Activated gamma-delta T cell (primary cell): ENCODE measurements at regions not wholly inside any gene's neighbourhood (a gene's known extent, or its start where the extent isn't known, plus 50 kb on each side); places are given as distances from the start of the nearest gene placed in this dataset.
"Not testable (repeated sequence)": the region's sequence is repeated elsewhere in the genome, so short reads cannot be mapped to it uniquely, and the experiment has no call there.

Experiments
- DNase-seq: peaks from one replicate; lab custom pipeline; 2025; lab: John Stamatoyannopoulos, UW

DNA sequence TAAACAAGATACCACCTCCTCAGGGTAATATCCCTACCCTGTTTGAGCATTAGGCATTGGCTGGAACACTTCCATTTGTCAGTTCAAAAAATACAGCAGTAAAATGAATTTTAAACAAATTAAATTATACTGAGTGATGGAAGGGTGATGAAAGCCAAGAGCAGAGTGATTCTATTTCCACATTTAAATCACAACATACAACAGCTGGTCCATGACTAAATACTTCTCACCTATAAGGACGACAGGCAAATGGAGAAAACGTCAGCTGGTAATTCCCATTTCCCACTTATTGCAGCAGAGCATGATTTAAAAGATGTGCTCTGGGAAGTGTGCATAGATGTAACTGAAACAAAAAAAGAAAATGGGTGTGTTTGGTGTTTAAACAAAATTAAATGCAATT is 543.6 kb upstream of the DAB2 start:
- DNase-seq, result no peak

DNA sequence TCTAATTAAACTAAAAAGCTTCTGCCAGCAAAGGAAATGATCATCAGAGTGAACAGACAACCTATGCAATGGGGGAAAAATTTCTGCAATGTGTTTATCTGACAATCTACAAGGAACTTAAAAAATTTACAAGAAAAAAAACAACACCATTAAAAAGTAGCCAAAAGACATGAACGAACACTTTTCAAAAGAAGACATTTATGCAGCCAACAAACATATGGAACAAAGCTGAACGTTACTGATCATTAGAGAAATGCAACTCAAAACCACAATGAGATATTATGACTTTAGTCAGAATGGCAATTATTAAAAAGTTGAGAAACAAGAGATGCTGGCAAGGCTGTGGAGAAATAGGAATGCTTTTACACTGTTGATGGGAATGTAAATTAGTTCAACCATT is 530.4 kb upstream of the DAB2 start:
- DNase-seq, result no peak

DNA sequence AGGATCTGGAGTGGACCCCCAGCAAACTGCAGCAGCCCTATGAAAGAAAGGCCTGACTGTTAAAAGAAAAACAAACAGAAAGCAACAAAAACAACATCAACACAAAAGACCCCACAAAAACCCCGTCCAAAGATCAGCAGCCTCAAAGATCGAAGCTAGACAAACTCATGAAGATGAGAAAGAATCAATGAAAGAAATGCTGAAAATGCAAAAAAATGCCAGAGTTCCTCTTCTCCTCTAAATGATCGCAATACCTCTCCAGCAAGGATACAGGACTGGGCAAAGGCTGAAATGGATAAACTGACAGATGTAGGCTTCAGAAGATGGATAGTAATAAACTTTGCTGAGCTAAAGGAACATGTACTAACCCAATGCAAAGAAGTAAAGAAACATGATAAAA is 526.3 kb upstream of the DAB2 start:
- DNase-seq, result no peak

DNA sequence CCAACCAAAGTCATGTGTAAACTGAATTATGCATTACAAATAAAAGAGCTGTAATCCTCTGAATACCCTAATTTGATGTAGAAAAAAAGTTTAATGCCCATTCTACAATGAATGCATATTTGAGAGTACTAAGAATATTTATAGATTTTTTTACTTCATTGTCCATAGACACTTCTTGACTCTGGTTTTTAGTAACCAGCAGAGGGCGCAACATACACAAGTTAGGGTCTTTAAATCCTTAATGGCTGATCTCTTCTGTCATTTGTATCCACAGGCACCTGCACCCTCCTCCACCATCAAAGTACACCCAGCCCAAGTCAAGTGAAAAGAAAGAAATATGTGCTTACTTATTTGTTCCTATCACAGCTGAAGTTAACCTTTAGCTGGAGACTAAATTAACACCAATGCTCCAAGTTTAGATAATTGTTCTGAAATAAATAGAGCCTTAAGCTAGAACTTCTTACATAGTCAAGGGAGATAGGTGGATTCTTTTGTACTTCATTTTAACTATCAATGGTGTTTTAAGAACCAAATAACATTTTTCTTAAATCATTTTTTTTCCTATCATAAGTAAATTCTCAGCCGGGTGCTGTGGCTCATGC is 524.2 kb upstream of the DAB2 start:
- DNase-seq, result no peak

DNA sequence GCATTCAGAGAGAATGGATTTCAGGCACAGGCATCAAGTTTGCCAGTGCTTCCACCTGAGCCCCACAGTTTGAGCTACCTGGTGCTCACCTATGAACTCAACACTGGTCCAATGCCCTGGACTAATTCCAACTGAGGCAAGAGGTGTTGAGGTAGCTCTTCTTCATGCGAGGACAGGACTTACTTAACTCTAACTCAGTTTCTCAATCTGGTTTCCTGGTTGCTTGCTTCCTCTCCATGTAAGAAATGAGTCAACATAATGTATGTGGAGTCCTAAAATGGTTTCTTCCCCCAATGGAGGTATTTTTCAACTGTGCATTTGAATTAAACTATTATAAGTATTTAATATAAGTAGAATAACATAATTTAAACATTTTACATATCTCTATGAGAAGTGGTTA is 523.6 kb upstream of the DAB2 start:
- no peak for DNase-seq

DNA sequence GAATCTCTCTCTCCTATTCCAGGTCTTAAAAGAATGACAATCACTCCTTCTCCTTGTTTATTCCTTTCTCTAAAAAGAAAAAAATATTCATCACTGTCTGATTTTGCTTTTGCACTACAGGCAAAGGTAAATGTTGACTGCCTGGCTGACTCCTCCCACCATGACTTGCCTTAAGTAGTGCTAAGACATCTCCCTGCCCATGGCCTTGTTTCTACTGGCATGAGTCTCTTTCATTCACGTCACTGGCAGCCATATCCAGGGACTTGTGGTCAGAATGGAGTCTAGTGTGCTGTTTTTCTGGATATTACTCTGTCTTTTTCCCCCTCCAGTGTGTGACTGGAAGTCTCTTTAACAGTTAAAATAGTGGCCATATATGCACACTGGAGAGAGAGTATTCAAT is 522.9 kb upstream of the DAB2 start:
- no peak for DNase-seq

DNA sequence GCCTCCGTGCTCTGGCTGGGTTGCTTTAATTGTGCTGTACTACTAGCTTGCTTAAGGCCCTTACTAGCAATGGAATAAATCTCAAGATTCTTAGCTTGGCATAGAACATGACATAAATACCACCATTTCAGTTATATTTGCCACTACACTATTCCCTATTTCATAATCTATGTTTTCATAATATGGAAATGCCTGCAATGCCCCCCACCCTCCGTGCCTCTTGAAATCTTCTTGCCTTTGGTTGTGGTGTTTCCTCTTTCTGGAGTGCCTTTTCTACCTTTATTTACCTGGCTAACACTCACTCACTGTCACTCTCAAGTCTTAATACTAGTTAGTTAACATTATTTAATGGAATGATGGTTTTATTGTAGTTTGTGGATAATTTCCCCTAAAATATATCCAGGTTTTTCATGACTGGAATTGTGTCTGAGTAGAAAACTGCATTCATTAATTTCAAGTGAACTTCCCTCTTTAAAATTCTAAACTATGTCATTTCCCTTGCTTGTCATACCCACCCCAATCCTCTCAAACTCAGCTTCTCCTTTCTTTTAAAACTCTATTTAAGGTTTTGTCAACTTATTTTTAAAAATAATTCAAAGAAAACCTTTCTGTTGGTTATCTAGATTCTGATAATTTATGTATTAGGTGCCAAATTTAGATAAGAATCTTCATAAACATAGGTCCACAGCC is 521.7 kb upstream of the DAB2 start:
- no peak for DNase-seq

DNA sequence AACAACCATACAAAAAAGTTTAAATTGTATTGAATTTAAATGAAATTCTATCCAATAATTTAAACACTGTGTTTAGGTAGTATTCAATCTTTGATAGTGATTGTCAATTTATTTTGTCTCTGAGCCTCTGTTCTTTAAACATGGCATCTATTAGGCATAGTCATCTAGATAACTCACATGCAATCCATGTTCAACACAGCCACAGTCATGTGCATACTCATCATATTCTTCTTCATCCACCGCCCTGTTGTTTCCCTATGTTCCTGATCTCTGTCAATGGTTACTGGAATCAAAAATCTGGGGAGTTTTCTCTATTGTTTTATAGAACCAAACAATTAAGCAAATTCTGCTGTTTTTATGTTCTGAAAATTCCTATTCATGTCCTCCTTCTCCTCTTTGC is 521.1 kb upstream of the DAB2 start:
- DNase-seq, result no peak

DNA sequence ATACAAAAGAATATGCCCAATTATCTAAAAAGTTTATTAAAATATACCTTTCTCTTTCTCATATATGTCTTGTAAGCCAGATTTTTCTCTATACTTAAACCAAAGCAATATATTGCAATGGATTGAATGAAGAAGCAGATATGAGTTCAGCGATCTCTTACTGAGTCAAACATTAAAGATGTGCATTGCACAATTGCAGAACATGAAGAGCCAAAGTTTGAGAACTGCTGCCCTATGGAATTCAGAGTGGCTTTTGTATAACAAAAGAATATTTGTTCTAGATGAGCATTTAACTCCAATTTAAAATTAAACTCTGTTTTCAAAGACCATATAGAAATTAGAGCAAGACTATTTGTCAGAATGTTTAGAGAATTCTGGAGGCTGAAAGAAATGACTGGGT is 519.0 kb upstream of the DAB2 start:
- no peak for DNase-seq

DNA sequence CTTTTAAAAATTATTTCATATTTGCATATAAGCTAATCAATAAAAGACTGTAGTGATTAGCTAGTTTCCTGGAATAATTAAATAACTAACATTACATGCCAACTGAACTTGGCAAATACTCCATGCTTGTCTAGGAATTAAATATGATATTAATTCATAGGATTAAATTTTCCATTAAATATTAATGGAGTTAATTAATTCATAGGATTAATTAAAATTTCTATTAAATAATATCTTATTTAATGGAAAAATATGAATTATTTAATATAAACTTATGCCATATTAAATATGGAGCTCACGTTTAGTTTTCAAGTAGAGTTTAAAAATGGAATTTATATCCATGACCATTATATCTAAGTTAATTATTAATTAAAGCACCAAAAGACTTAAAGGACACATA is 517.8 kb upstream of the DAB2 start:
- no peak for DNase-seq

DNA sequence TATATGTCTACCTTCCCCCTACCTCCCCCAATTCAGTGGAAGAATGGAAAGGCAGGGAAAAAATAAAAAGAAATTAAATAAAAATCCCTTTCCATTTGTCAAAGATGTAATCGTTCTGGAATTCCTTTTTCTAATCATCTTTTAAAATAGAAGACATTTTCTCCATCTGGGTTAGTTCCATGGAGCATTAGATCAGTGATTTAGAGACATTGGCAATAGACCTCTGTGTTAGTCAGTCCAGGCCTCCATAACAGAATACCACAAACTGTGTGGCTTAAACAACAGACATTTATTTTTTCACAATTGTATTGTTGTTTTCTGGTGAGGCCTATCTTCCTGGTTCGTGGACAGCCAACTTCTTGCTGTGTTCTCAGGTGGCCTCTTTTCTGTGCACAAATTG is 516.6 kb upstream of the DAB2 start:
- no peak for DNase-seq

DNA sequence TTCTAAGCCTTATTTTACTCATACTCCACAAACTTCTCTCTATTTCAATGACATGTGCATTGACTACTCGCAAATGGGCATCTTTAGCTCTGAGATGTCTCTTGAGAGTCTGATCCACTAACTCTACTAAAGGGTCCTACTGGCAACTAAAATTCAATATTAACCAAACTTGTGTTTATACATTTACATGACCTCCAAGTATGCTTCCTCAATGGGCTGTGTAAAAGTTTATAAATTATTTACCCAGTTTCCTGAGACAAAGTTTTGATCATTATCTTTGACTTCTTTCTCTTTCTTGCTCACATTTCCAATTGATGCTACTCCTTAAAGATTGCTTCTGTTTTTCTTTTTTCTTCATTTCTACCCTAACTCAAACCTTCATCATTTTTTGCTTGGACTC is 510.1 kb upstream of the DAB2 start:
- no peak for DNase-seq

DNA sequence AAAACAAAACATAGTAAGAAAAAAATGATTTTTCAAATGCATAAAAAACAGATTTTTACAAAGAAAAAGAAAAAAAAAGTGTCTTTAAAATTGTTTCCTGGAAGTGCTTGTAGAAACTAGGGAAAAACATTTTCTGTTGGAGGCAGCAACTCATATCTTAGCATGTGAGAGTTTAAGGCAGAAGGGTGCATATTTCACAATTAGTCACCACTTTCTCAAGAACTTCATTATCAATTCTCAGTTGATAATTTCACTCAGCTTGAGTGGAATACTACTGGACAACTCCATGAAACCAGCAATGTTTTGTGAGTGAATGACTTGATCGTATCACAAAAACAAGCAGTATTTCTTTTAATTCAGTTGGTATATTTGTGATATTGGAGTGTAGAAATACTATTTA is 508.3 kb upstream of the DAB2 start:
- no peak for DNase-seq

DNA sequence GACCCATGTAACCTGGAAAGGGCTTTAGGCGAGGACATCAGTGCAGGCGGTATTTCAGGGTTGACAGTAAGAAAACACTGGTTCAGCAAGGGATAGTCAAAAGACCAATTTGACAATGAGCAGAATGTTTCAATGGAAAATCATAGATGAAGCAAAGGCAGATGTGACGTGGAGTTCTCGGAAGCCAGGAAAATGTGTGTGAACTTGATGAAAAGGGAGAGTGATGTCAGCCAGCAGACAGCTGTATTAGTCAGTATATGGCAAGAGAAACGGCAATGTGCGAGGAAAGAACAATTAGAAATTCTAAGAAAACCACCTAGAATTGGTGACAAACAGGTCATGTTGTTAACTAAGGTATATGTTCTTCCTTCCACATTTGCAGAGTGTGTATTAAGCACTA is 503.9 kb upstream of the DAB2 start:
- no peak for DNase-seq

DNA sequence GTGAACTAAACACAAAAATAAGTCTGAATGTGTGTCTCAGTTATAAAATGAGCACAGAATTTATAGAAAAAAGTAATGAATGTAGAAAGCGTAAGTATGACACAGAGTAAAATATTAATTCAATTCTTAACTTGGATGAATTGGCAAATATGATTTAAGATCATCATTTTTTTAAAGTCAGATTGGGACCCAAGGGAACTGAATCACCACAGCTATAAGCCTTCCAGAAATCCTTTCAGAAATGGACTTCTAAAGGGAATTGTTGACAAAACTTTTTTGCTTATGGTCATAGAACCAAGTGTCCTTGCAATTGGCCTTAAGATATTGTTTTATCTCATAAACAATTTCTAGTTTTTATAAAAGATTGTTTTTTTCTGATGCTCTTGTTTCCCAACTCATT is 495.1 kb upstream of the DAB2 start:
- DNase-seq, result no peak

DNA sequence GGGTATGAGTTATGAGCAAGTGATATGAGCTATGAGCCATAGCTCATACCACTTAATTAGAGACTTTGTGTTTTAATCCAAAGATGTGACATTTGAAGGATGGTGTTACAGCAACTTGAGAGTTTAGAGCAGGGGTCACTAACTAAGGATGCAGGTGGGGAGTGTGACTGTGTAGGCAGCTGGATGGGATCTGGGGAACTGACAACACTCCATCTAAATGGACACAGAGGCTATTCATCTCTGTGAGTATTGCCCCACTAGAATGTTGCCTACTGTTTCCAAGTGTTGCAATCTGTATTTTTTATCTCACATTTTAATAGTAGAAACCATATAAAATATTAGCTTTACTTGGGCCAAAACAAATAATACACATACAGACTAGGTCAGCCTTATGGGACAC is 488.1 kb upstream of the DAB2 start:
- DNase-seq, result no peak

DNA sequence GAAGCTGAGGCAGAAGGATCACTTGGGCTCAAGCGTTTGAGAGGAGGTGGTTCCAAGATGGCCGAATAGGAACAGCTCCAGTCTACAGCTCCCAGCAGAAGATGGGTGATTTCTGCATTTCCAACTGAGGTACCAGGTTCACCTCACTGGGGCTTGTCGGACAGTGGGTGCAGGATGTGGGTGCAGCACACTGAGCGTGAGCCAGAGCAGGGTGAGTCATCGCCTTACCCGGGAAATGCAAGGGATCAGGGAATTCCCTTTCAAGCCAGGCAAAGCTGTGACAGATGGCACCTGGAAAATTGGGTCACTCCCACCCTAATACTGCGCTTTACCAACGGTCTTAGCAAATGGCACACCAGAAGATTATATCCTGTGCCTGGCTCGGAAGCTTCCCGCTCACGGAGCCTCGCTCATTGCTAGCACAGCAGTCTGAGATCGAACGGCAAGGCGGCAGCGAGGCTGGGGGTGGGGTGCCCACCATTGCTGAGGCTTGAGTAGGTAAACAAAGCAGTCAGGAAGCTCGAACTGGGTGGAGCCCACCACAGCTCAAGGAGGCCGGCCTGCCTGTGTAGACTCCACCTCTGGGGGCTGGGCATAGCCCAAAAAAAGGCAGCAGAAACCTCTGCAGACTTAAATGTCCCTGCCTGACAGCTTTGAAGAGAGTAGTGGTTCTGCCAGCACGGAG is 482.6 kb upstream of the DAB2 start:
- DNase-seq, result not testable (repeated sequence)

DNA sequence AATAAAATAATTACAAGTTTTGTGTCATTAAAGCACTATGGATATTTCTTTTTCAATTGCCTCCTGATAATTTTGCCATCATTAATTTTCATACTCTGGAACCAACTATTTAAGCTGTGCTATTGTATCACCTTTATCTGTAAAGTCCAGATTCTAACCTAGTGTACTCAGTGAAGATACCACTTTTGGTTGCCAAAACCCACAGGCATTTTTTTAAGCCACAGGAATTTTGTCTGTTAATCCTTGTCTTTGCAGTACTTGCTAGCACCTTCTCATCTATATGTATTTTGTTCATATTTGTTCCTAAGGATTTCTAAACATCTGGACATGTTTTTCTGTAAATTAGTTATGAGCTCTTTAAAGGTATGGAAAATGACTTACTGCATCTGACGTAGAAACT is 481.4 kb upstream of the DAB2 start:
- no peak for DNase-seq

DNA sequence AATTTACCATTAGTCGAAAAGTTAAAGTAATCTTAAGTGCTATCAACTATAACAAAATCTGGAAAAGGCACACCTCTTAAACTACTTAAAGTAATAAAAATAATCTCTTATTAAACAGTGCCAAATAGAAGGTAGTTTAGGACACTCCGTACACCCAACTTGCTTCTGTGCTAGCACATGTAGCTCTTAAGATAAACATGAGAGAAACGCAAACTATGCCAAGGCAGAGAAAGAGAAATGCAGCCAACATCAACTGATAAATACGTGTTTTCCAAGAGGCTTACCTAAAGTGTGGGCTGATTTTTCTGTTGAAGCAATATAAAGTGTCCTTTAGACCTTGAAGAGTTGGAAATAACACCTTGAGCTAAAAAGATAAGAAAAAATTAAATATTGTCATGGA is 480.6 kb upstream of the DAB2 start:
- DNase-seq, result no peak

DNA sequence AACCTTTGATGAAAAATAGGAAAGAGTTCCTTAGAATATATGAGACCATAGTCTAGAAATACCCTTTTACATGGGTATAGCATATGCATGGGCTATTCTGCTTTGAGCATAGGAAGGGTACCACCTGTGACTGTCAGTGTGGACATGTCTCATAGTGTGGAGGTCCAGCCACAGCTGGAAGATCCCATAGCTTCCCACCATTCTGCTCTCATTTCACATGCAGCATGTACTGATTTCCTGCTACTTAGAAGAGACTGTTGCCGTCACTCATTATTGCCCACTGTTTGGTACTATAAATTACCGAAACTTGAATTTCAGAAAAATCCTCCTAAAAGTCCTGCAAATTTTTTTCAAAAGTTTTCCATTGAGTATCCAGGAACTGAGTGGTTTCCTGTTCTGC is 477.8 kb upstream of the DAB2 start:
- DNase-seq, result no peak

DNA sequence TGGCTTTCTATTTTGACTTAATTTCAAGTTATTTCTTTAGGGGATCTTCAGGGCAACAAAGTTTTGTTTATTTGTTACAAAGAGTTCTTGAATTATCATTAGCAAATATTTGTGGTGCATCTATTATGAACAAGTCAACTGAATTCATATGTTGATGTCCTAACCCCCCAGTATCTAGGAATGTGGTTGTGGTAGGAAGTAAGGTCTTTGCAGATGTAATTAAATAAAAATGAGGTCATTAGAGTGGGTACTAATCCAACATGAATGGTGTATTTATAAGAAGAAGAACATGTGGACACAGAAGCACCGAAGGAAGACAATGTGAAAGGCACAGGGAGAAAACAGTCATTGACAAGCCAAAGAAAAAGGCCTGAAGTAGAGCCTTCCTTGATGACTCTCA is 474.0 kb upstream of the DAB2 start:
- DNase-seq, result no peak

DNA sequence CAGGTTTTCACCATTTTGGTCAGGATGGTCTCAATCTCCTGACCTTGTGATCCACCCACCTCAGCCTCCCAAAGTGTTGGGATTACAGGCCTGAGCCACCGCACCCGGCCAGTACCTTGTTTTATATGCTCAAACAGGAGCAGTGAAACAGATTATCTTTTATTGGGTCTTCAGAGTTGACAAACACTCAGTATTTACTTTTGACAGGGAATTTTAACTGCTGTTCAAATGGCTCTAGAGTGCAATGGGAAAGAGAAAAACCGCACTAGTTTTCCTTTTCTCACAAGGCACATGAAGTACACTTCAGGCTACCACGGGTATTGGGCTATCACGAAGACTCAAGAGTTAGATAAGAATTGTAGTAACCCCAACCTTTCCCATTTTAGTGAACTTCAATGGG is 471.9 kb upstream of the DAB2 start:
- no peak for DNase-seq

DNA sequence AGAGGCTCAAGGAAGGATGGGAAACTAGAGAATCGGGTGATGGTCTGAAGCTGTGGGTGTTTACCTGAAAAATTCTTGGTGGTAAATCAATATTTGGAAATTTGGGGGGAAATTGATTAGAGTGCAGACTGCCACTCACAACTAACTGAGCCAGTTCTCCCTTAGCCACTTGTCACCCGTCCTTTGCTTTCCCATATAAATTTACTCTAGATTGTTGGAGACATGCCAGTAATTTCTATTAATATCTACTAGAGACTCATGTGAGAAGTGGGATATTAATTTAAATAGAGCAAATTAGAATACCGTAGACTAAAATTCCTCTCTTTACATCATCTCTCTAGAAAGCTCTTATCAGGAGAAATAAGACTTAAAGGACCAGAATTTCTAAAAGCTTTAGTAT is 471.3 kb upstream of the DAB2 start:
- no peak for DNase-seq

DNA sequence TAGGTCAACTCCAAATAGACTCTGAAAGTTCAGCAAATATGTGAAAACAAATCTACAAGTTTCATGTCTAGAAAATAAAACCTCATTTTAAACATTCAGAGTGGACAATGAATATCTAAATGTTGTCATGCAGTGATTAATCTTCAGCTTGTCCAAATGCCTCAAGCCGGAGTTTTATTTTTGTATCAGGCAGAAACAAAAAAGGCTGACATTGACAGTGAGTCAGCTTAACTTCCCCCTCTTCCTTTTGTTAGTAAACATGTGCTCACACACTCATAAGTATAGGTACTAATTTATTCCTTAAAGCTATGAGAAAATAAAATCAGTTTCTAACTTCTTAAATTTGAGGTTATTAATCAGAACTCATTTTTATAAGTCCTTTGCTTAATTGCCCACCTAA is 467.9 kb upstream of the DAB2 start:
- no peak for DNase-seq
